ENCODE measurements at regions not wholly inside any gene's neighbourhood (a gene's known extent, or its start where the extent isn't known, plus 50 kb on each side); places are given as distances from the start of the nearest gene placed in this dataset.

GRCh38 chr18:22055466-22056238, 113.7 kb upstream of the GATA6 start:
- in situ Hi-C loops (cut with MboI; ENCODE audit: low sequenced_read_pairs) = no loop called here

More at GRCh38 chr18:22055466-22056238, 113.7 kb upstream of the GATA6 start:
- Histone ChIP-seq H2AK9ac (replicated peaks; ENCODE audit: low read depth, low read length, poor library complexity) (no peak overlapping the region), H2BK120ac (ENCODE audit: low read depth, low read length) (no peak overlapping the region), H4K91ac (ENCODE audit: insufficient read depth, low read depth, low read length) (no peak overlapping the region), H3K4me3 (ENCODE audit: insufficient read depth, low read depth, low read length) (no peak overlapping the region), H4K8ac (ENCODE audit: low read depth in 2 of 2, low read length in 2 of 2) (no peak overlapping the region), H2AFZ (replicated peaks; ENCODE audit: low read length, poor library complexity) (no peak overlapping the region), H3K4ac (ENCODE audit: low read depth, low read length) (no peak overlapping the region), H2BK15ac (ENCODE audit: low read depth, low read length) (no peak overlapping the region), H3K4me2 (ENCODE audit: low read depth, low read length) (no peak overlapping the region), H3K4me1 (ENCODE audit: control insufficient read depth, insufficient read depth, low read length) (peaks cover 2% of the 10 kb centered on the region; the same call in 1 of the 2 replicates), H3K14ac (replicated peaks; ENCODE audit: low read depth, low read length) (no peak overlapping the region), H3K79me1 (ENCODE audit: low read depth in 1 of 2, low read length in 2 of 2) (no peaks in the 10 kb centered on the region), H4K5ac (ENCODE audit: low read depth, low read length) (no peak overlapping the region), H3K27ac (ENCODE audit: insufficient read depth, low read length) (no peak overlapping the region), H2BK5ac (ENCODE audit: low read depth, low read length, poor library complexity, severe bottlenecking) (no peak overlapping the region), H3K56ac (ENCODE audit: extremely low read depth, insufficient read depth, low read length) (no peak overlapping the region), H3K9me3 (ENCODE audit: control insufficient read depth, insufficient read depth, low read length) (peaks cover 5% of the 10 kb centered on the region; the same call in 1 of the 2 replicates), H3K9me1 (ENCODE audit: insufficient read depth, low read length) (no peaks in the 10 kb centered on the region), H3K36me3 (ENCODE audit: control insufficient read depth, insufficient read depth, low read length) (no peaks in the 10 kb centered on the region), H2AK5ac (ENCODE audit: low read depth, low read length) (no peak overlapping the region), H3K27me3 (ENCODE audit: control insufficient read depth, insufficient read depth, low read length) (peaks cover 5% of the 10 kb centered on the region), H3K23ac (ENCODE audit: low read depth, low read length) (no peak overlapping the region), H4K20me1 (ENCODE audit: insufficient read depth, low read length) (no peaks in the 10 kb centered on the region), H2BK20ac (ENCODE audit: low read depth, low read length) (no peak overlapping the region), H3K18ac (ENCODE audit: low read depth, low read length) (no peak overlapping the region), H3K9ac (ENCODE audit: low read depth, low read length) (no peak overlapping the region)
- BruUV-seq (replicated peaks) = no TSS peak
- no CpG with 5 or more reads among the region's 3 CpGs for WGBS, 2 experiments (ENCODE audit: extremely low coverage in 2 of 2, insufficient read length in 1 of 2)
- ATAC-seq (ENCODE audit: low read depth) (no peak), DNase-seq (no peak)
- POLR2A ChIA-PET (ENCODE audit: unreplicated experiment) = no interaction called here
- CTCF ChIA-PET = no interaction called here
- dilution Hi-C loops (cut with HindIII; ENCODE audit: low sequenced_read_pairs, unreplicated experiment) = no loop called here
- intact Hi-C loops (cut with micrococcal nuclease) = no loop called here
- TF ChIP-seq NFE2L2 (IDR thresholded peaks at IDR 0.05; ENCODE audit: low read depth, low read length) (no peak), CHD1 (IDR thresholded peaks at IDR 0.05; ENCODE audit: low read depth, low read length) (no peak), FOS (IDR thresholded peaks at IDR 0.05; ENCODE audit: low read depth, low read length) (no peak), MAZ (IDR thresholded peaks at IDR 0.05; ENCODE audit: borderline replicate concordance, low read depth, low read length) (no peak)
- TF ChIP-seq, protein P1, sequence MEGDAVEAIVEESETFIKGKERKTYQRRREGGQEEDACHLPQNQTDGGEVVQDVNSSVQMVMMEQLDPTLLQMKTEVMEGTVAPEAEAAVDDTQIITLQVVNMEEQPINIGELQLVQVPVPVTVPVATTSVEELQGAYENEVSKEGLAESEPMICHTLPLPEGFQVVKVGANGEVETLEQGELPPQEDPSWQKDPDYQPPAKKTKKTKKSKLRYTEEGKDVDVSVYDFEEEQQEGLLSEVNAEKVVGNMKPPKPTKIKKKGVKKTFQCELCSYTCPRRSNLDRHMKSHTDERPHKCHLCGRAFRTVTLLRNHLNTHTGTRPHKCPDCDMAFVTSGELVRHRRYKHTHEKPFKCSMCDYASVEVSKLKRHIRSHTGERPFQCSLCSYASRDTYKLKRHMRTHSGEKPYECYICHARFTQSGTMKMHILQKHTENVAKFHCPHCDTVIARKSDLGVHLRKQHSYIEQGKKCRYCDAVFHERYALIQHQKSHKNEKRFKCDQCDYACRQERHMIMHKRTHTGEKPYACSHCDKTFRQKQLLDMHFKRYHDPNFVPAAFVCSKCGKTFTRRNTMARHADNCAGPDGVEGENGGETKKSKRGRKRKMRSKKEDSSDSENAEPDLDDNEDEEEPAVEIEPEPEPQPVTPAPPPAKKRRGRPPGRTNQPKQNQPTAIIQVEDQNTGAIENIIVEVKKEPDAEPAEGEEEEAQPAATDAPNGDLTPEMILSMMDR (conservative IDR thresholded peaks at IDR 0.05; ENCODE audit: low read depth, low read length) = no peak

Data from IMR-90 (cell line).